K562 (cell line): ENCODE measurements at regions not wholly inside any gene's neighbourhood (a gene's known extent, or its start where the extent isn't known, plus 50 kb on each side); places are given as distances from the start of the nearest gene placed in this dataset.
"Not testable (repeated sequence)": the region's sequence is repeated elsewhere in the genome, so short reads cannot be mapped to it uniquely, and the experiment has no call there.

Experiments used
- ATAC-seq: fragments of 200-7000 bp; cut with Tn5 transposase; 3 replicates; pipeline ENCODE4 v1.9.1; 2020; ENCODE audit warnings: moderate library complexity
- BruUV-seq: library from RNA; stranded (reverse); fragments of 400-500 nt; replicated peaks from 2 replicates; lab custom pipeline; 2021; lab: Mats Ljungman, UMichigan
- CTCF ChIA-PET: fragments of 300-600 bp; formaldehyde crosslinking; extraction: SDS; loops from one replicate; lab custom pipeline; 2021; ENCODE audit warnings: low intra/inter-chr PET ratio; lab: Yijun Ruan, JAX
- POLR2A ChIA-PET: fragments of 300-600, 350-650 bp; sonication (Branson Sonifier 250); formaldehyde crosslinking; extraction: SDS; loops from one replicate; lab custom pipeline; 2021; ENCODE audit warnings: antibody characterized with exemption, inconsistent platforms; lab: Yijun Ruan, JAX
- DNase-seq, 4 experiments: peaks; one replicate each; pipeline versions ENCODE4 v3.0.0 to v3.0.0-alpha.2; 2011 to 2018; ENCODE audit warnings: low spot score in 3 of 4, mixed read lengths in 3 of 4; ENCODE audit errors: extremely low read depth in 1 of 4
- FAIRE-seq: peaks from 2 replicates; lab custom pipeline; 2011; peaks lifted over from hg19 to GRCh38; lab: Jason Lieb, UNC
- H2AFZ ChIP-seq: 2 replicates; pipeline ENCODE4 v1.6.0; 2011; ENCODE audit warnings: low read depth, low read length, control low read depth, inconsistent platforms
- H3K27ac ChIP-seq: fragments of 200-600 bp; 3 replicates; pipeline ENCODE4 v1.8.0; 2011; ENCODE audit warnings: low read depth, mild to moderate bottlenecking, control low read depth, inconsistent platforms, low read length, moderate library complexity, mixed read lengths; ENCODE audit errors: extremely low read depth
- H3K27me3 ChIP-seq, 2 experiments: fragments of 300-600 bp in 1 of 2; 2 replicates in 1 of 2; 3 replicates in 1 of 2; pipeline versions ENCODE4 v1.6.0 to v1.8.0; 2011; ENCODE audit warnings: inconsistent platforms in 2 of 2, low read length in 2 of 2, mild to moderate bottlenecking in 1 of 2, mixed read lengths in 1 of 2, moderate library complexity in 1 of 2; ENCODE audit not compliant: control insufficient read depth in 2 of 2, insufficient read depth in 2 of 2
- H3K36me3 ChIP-seq: fragments of 300-600 bp; 3 replicates; pipeline ENCODE4 v1.8.0; 2011; ENCODE audit warnings: mild to moderate bottlenecking, low read length, inconsistent platforms; ENCODE audit not compliant: control insufficient read depth, insufficient read depth
- H3K4me1 ChIP-seq, 2 experiments: fragments of 200-600 bp in 1 of 2; replicated peaks in 1 of 2; 2 replicates in 1 of 2; 3 replicates in 1 of 2; pipeline versions ENCODE4 v1.5.1 to v1.8.0; 2011; ENCODE audit warnings: inconsistent platforms in 2 of 2, low read length in 2 of 2, mild to moderate bottlenecking in 1 of 2, mixed read lengths in 1 of 2, moderate library complexity in 1 of 2; ENCODE audit not compliant: control insufficient read depth in 2 of 2, insufficient read depth in 2 of 2
- H3K4me2 ChIP-seq: 2 replicates; pipeline ENCODE4 v1.6.1; 2011; ENCODE audit warnings: low read length, control low read depth, inconsistent platforms, mixed read lengths; ENCODE audit not compliant: insufficient read depth
- H3K4me3 ChIP-seq: fragments of 200-600 bp; sonication (generic), shearing (Covaris generic); 2 replicates; pipeline ENCODE4 v1.5.1; 2016; ENCODE audit warnings: control low read depth, inconsistent platforms
- H3K79me2 ChIP-seq: fragments of 200-600 bp; 3 replicates; pipeline ENCODE4 v1.8.0; 2011; ENCODE audit warnings: low read length, inconsistent platforms; ENCODE audit not compliant: control insufficient read depth, insufficient read depth
- H3K9ac ChIP-seq, 2 experiments: 2 replicates each; pipeline versions ENCODE4 v1.6.0 to v1.6.1; 2011; ENCODE audit warnings: low read depth in 2 of 2, low read length in 2 of 2, control low read depth in 1 of 2, inconsistent platforms in 1 of 2, mild to moderate bottlenecking in 1 of 2, mixed read lengths in 1 of 2; ENCODE audit not compliant: insufficient read depth in 1 of 2
- H3K9me1 ChIP-seq: one replicate; pipeline ENCODE4 v1.6.0; 2011; ENCODE audit warnings: inconsistent platforms, mild to moderate bottlenecking, low read length, moderate library complexity; ENCODE audit not compliant: control insufficient read depth, insufficient read depth
- H3K9me3 ChIP-seq: replicated peaks from 2 replicates; pipeline ENCODE4 v1.5.1; 2011; ENCODE audit warnings: low read depth, low read length, inconsistent platforms; ENCODE audit not compliant: control insufficient read depth, insufficient read depth
- H4K20me1 ChIP-seq: replicated peaks from 2 replicates; pipeline ENCODE4 v1.6.1; 2011; ENCODE audit warnings: low read length, inconsistent platforms, mixed read lengths; ENCODE audit not compliant: control insufficient read depth, insufficient read depth
- HMG20A ChIP-seq: fragments of 450-650 bp; formaldehyde crosslinking; conservative IDR thresholded peaks from 2 replicates; pipeline ENCODE4 v1.4.0; 2020; ENCODE audit warnings: mild to moderate bottlenecking, mixed read lengths
- NONO ChIP-seq, 2 experiments: fragments of 200-400 bp in 1 of 2; fragments of 450-650 bp in 1 of 2; formaldehyde crosslinking in 1 of 2; IDR thresholded peaks; 2 replicates each; pipeline ENCODE4 v1.6.1; 2017; ENCODE audit warnings: low read depth in 2 of 2, mild to moderate bottlenecking in 2 of 2, moderate library complexity in 2 of 2, low read length in 1 of 2
- SRSF7 ChIP-seq: fragments of 200-400 bp; formaldehyde crosslinking; optimal IDR thresholded peaks from 2 replicates; pipeline ENCODE3; 2017; ENCODE audit warnings: mild to moderate bottlenecking, low read depth, low read length
- TAF1 ChIP-seq: IDR thresholded peaks from 2 replicates; pipeline ENCODE4 v1.6.1; 2011; ENCODE audit warnings: mild to moderate bottlenecking, low read length, moderate library complexity; ENCODE audit not compliant: insufficient read depth, control insufficient read depth, severe bottlenecking; ENCODE audit errors: extremely low read depth
- ZNF431 ChIP-seq: sonication (generic); formaldehyde crosslinking; IDR thresholded peaks from 2 replicates; pipeline ENCODE4 v1.8.0; 2022; ENCODE audit warnings: mild to moderate bottlenecking, missing genetic modification reagents
- WGBS: fragments of 100-300 bp; shearing (Covaris generic); methylation state at CpG from one replicate; pipeline ENCODE4 v1.1.6; 2016; ENCODE audit warnings: low coverage, mixed read lengths; ENCODE audit not compliant: insufficient coverage; ENCODE audit errors: missing lambda C conversion rate; 5-methylcytosine and 5-hydroxymethylcytosine counted together
- in situ Hi-C: fragments of 300-500 bp; cut with MboI; formaldehyde crosslinking; loops from 4 replicates; pipeline ENCODE4 v1.15.0; 2018; ENCODE audit warnings: inconsistent platforms, mixed read lengths
- intact Hi-C: fragments of 100-400 bp; cut with micrococcal nuclease; formaldehyde crosslinking; loops from 2 replicates; pipeline ENCODE4 v1.14.2; 2022
- TF ChIP-seq, protein P1 (sequence below): fragments of 250-450 bp; sonication (Bioruptor Pico); IDR thresholded peaks from 2 replicates; pipeline ENCODE4 v1.5.0; 2021

DNA sequence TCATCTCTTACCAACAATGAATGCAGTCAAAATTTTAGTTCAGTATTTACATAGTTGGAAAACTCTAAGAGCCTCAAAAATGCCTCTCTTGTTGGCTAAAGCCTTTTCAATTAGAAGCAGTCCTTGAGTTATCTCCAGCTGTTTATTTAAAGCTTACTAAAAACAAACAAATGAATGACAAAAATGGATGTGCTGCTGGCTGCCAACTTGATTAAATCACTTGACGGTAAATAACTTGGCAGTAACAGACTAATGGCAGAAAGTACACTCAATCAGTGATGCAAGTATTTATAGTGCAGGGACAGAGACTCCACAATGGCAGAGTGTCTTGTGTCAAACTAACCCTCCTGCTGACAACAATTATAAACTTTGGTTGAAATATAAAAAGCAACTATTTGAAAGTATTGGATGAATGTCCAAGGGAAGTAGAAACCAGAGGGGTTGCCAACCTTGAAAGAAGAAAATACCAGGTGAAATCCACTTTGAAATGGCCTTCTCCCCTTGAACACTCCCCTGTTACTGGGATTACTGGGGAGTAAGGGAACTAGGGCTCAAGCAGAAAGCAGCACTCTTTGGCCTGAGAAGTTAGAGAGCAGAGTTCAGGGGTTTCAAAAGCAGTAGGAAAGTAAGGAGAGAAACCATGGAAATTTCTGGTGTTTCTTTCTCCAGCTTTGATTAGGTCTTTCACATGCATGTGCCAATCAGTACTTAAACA, 245.2 kb upstream of the SPHKAP start:
- ChIA-PET CTCF (no interaction called here), POLR2A (no interaction called here)
- FAIRE-seq (no peak), ATAC-seq (no peak), DNase-seq (no peak)
- Histone ChIP-seq H3K9me1 (no peaks in the 10 kb centered on the region), H2AFZ (no peak overlapping the region), H3K27me3 (no peaks in the 10 kb centered on the region), H3K4me1 (no peaks in the 10 kb centered on the region), H3K4me3 (no peak overlapping the region), H3K36me3 (no peaks in the 10 kb centered on the region), H3K27ac (no peak overlapping the region), H3K9ac (no peak overlapping the region), H3K9me3 (no peaks in the 10 kb centered on the region), H3K4me2 (no peak overlapping the region), H4K20me1 (no peaks in the 10 kb centered on the region), H3K79me2 (no peaks in the 10 kb centered on the region)
- in situ Hi-C loops (no loop called here), intact Hi-C loops (no loop called here)
- 11% methylated on average over 1 of the region's 1 CpG for WGBS
- BruUV-seq = no TSS peak
- TF ChIP-seq HMG20A (CRISPR knock-in tag) (no peak), NONO (IDR thresholded peaks at IDR 0.05; ENCODE audit: low read depth in 2 of 2, low read length in 1 of 2) (no peak), TAF1 (no peak), SRSF7 (no peak), ZNF431 (no peak)
- TF ChIP-seq, protein P1, sequence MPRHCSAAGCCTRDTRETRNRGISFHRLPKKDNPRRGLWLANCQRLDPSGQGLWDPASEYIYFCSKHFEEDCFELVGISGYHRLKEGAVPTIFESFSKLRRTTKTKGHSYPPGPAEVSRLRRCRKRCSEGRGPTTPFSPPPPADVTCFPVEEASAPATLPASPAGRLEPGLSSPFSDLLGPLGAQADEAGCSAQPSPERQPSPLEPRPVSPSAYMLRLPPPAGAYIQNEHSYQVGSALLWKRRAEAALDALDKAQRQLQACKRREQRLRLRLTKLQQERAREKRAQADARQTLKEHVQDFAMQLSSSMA (CRISPR knock-in tag) = no peak

DNA sequence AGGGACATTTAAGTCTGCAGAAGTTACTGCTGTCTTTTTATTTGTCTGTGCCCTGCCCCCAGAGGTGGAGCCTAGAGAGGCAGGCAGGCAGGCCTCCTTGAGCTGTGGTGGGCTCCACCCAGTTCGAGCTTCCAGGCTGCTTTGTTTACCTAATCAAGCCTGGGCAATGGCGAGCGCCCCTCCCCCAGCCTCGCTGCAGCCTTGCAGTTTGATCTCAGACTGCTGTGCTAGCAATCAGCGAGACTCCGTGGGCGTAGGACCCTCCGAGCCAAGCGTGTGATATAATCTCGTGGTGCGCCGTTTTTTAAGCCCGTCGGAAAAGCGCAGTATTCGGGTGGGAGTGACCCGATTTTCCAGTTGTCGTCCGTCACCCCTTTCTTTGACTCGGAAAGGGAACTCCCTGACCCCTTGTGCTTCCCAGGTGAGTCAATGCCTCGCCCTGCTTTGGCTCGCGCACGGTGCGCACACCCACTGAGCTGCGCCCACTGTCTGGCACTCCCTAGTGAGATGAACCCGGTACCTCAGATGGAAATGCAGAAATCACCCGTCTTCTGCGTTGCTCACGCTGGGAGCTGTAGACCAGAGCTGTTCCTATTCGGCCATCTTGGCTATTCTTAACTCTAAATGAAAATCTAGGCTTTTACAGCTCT, 244.0 kb upstream of the SPHKAP start:
- H3K4me1 ChIP-seq, ATAC-seq, H3K4me3 ChIP-seq, in situ Hi-C loops, DNase-seq, H3K27ac ChIP-seq, CTCF ChIA-PET, H3K79me2 ChIP-seq, H3K9ac ChIP-seq, H3K9me1 ChIP-seq, FAIRE-seq, POLR2A ChIA-PET, intact Hi-C loops, H3K9me3 ChIP-seq, BruUV-seq, H3K4me2 ChIP-seq, H4K20me1 ChIP-seq, H3K27me3 ChIP-seq, H2AFZ ChIP-seq, H3K36me3 ChIP-seq: not testable (repeated sequence)
- WGBS = 0% methylated on average over 15 of the region's 31 CpGs
